Mesendoderm (in vitro differentiated cells): ENCODE measurements at regions not wholly inside any gene's neighbourhood (a gene's known extent, or its start where the extent isn't known, plus 50 kb on each side); places are given as distances from the start of the nearest gene placed in this dataset.

ENCODE experiments used
- DNase-seq: peaks from one replicate; pipeline ENCODE4 v3.0.0; 2013
- H2AK5ac ChIP-seq: 2 replicates; pipeline ENCODE4 v1.6.1; 2013; ENCODE audit warnings: low read length, inconsistent platforms
- H2BK120ac ChIP-seq: 2 replicates; pipeline ENCODE4 v1.6.1; 2013; ENCODE audit warnings: low read depth, mild to moderate bottlenecking, low read length, moderate library complexity, mixed read lengths
- H2BK15ac ChIP-seq: replicated peaks from 2 replicates; pipeline ENCODE4 v1.6.1; 2013; ENCODE audit warnings: low read depth, mild to moderate bottlenecking, moderate library complexity
- H2BK5ac ChIP-seq: 2 replicates; pipeline ENCODE4 v1.6.1; 2013; ENCODE audit warnings: low read length, inconsistent platforms
- H3K18ac ChIP-seq: 2 replicates; pipeline ENCODE4 v1.6.1; 2013; ENCODE audit warnings: mild to moderate bottlenecking, low read length, mixed read lengths
- H3K23ac ChIP-seq: one replicate; pipeline ENCODE4 v1.6.1; 2013; ENCODE audit warnings: low read length
- H3K27ac ChIP-seq: 2 replicates; pipeline ENCODE4 v1.5.1; 2013; ENCODE audit warnings: low read depth, mild to moderate bottlenecking, inconsistent platforms, low read length, moderate library complexity
- H3K27me3 ChIP-seq: 2 replicates; pipeline ENCODE4 v1.6.1; 2013; ENCODE audit warnings: low read length, control low read depth, mild to moderate bottlenecking, inconsistent platforms; ENCODE audit not compliant: insufficient read depth, poor library complexity
- H3K36me3 ChIP-seq: 2 replicates; pipeline ENCODE4 v1.6.1; 2013; ENCODE audit warnings: low read length, inconsistent platforms; ENCODE audit not compliant: control insufficient read depth, insufficient read depth
- H3K4ac ChIP-seq: one replicate; pipeline ENCODE4 v1.6.1; 2013; ENCODE audit warnings: low read depth, mild to moderate bottlenecking, low read length, moderate library complexity
- H3K4me1 ChIP-seq: 2 replicates; pipeline ENCODE4 v1.6.1; 2013; ENCODE audit warnings: low read depth, low read length, inconsistent platforms; ENCODE audit not compliant: control insufficient read depth
- H3K4me2 ChIP-seq: 2 replicates; pipeline ENCODE4 v1.6.1; 2013; ENCODE audit warnings: low read length
- H3K4me3 ChIP-seq: 2 replicates; pipeline ENCODE4 v1.5.1; 2013; ENCODE audit warnings: mild to moderate bottlenecking, low read length
- H3K56ac ChIP-seq: one replicate; pipeline ENCODE4 v1.6.1; 2013; ENCODE audit warnings: low read length
- H3K79me1 ChIP-seq: 2 replicates; pipeline ENCODE4 v1.6.1; 2013; ENCODE audit warnings: low read length, inconsistent platforms
- H3K79me2 ChIP-seq: 2 replicates; pipeline ENCODE4 v1.6.1; 2013; ENCODE audit warnings: mild to moderate bottlenecking, low read length; ENCODE audit not compliant: control insufficient read depth, insufficient read depth
- H3K9ac ChIP-seq: 2 replicates; pipeline ENCODE4 v1.6.1; 2013; ENCODE audit warnings: low read length, inconsistent platforms
- H4K5ac ChIP-seq: one replicate; pipeline ENCODE4 v1.6.1; 2013; ENCODE audit warnings: low read length
- H4K8ac ChIP-seq: one replicate; pipeline ENCODE4 v1.6.1; 2013; ENCODE audit warnings: low read depth, mild to moderate bottlenecking, control low read depth, low read length, moderate library complexity
- WGBS: extraction: QIAGEN DNeasy Blood & Tissue Kit; methylation state at CpG from one replicate; pipeline ENCODE4 v1.1.7; 2013; ENCODE audit warnings: low lambda C conversion rate, missing lambda C conversion rate; ENCODE audit not compliant: insufficient coverage; ENCODE audit errors: extremely low coverage; 5-methylcytosine and 5-hydroxymethylcytosine counted together

DNA sequence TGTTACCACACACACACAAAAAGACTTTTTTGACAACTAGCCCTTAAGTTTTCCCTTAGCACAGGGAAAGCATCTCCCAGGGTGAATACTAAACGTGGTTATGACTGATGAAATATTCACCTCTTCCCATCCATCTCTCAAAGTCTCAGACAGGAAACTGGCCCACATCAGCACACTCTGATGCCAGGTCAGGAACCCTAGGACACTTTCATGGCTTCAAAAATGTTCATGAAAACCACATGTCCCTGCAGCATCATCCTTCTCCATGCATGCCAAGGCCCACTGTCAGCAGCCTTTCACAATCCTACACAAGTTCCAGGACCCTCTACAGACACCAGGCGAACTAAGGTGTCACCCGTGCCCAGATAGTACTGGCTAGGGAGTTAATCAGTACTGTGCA, 68.7 kb downstream of the DNTTIP2 start:
- no peaks in the 10 kb centered on the region for H3K79me1 ChIP-seq
- H3K4ac ChIP-seq, result no peak overlapping the region
- H2AK5ac ChIP-seq, result peak overlapping the region; percentile 17
- no peak overlapping the region for H3K4me2 ChIP-seq
- H2BK120ac ChIP-seq, result no peak overlapping the region
- H3K23ac ChIP-seq, result no peak overlapping the region
- no peak overlapping the region for H3K4me3 ChIP-seq
- no peaks in the 10 kb centered on the region for H3K79me2 ChIP-seq
- no peaks in the 10 kb centered on the region for H3K36me3 ChIP-seq
- peak overlapping the region; percentile 8 for H3K18ac ChIP-seq
- no peak overlapping the region for H4K8ac ChIP-seq
- peak overlapping the region; percentile 1 for H2BK5ac ChIP-seq
- no peak overlapping the region for H4K5ac ChIP-seq
- no peak overlapping the region for H3K56ac ChIP-seq
- no peaks in the 10 kb centered on the region for H3K27me3 ChIP-seq
- no peak overlapping the region for H3K27ac ChIP-seq
- no peak for DNase-seq
- H2BK15ac ChIP-seq, result no peak overlapping the region
- H3K9ac ChIP-seq, result no peak overlapping the region
- peaks cover 10% of the 10 kb centered on the region for H3K4me1 ChIP-seq
- WGBS, result no CpG with 5 or more reads among the region's 3 CpGs

DNA sequence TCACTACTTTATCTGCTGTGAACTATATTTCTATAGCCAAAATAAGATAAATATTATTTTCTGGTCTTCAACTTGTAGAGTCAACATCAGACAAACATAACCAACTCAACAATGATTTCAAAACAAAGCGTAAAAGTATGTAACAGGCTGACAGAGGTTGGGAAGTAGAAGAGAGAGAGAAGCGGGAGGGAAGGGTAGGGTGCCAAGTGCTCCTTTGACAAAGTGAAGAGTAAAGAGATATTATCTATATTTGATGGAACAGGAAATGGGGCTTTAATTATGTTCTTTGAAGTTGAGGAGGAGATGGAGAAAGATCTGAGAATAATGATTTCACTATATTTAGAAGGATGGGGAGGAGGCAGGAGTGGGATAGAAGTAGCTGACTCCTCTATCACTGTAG, 70.1 kb downstream of the DNTTIP2 start:
- Histone ChIP-seq H3K4ac (no peak overlapping the region), H2AK5ac (no peak overlapping the region), H3K27me3 (no peaks in the 10 kb centered on the region), H3K9ac (no peak overlapping the region), H3K18ac (no peak overlapping the region), H3K4me1 (peaks cover 2% of the 10 kb centered on the region), H3K4me3 (no peak overlapping the region), H2BK5ac (no peak overlapping the region), H3K27ac (no peak overlapping the region), H4K8ac (no peak overlapping the region), H4K5ac (no peak overlapping the region), H3K79me2 (no peaks in the 10 kb centered on the region), H3K4me2 (no peak overlapping the region), H2BK120ac (no peak overlapping the region), H3K56ac (no peak overlapping the region), H3K79me1 (no peaks in the 10 kb centered on the region), H3K36me3 (no peaks in the 10 kb centered on the region), H3K23ac (no peak overlapping the region), H2BK15ac (no peak overlapping the region)
- WGBS, result no CpG with 5 or more reads among the region's 2 CpGs
- DNase-seq, result no peak

DNA sequence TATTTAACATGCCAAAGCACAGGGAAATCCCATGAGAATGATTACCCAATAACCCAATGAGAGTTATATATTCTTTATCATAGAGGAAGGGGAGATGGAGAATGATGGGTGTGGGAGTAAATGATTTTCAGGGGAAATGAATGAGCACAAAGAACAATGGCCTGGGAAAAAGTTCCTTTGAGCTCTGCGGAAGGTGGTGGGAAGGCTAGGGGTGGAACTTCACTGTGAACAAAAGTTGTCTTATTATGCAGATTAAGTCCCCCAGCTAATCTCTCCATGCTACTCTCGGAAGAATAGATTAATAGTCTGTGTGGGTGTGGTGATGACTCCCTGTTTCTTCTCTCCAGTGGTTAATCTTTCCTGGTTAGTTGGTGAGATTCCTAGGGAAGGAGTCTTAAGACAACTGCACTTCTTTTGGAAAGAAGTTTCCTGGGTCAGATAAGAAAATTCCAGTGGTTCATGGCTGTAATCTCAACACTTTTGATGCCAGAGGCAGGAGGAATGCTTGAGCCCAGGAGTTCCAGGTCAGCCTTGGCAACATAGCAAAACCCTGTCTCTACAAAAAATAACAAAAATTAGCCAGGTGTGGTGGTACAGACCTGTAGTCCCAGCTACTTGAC, 71.6 kb downstream of the DNTTIP2 start:
- H3K9ac ChIP-seq, result no peak overlapping the region
- H2BK15ac ChIP-seq, result no peak overlapping the region
- DNase-seq, result peak; percentile 42
- no peaks in the 10 kb centered on the region for H3K79me2 ChIP-seq
- peaks cover 2% of the 10 kb centered on the region for H3K4me1 ChIP-seq
- no peak overlapping the region for H3K4me3 ChIP-seq
- WGBS, result no CpG with 5 or more reads among the region's 2 CpGs
- H3K23ac ChIP-seq, result no peak overlapping the region
- H2BK5ac ChIP-seq, result no peak overlapping the region
- H4K8ac ChIP-seq, result no peak overlapping the region
- H3K4me2 ChIP-seq, result no peak overlapping the region
- H3K79me1 ChIP-seq, result no peaks in the 10 kb centered on the region
- H2BK120ac ChIP-seq, result no peak overlapping the region
- H2AK5ac ChIP-seq, result no peak overlapping the region
- no peaks in the 10 kb centered on the region for H3K36me3 ChIP-seq
- H3K18ac ChIP-seq, result no peak overlapping the region
- H3K27ac ChIP-seq, result no peak overlapping the region
- no peak overlapping the region for H3K4ac ChIP-seq
- H3K56ac ChIP-seq, result no peak overlapping the region
- H4K5ac ChIP-seq, result no peak overlapping the region
- H3K27me3 ChIP-seq, result no peaks in the 10 kb centered on the region

DNA sequence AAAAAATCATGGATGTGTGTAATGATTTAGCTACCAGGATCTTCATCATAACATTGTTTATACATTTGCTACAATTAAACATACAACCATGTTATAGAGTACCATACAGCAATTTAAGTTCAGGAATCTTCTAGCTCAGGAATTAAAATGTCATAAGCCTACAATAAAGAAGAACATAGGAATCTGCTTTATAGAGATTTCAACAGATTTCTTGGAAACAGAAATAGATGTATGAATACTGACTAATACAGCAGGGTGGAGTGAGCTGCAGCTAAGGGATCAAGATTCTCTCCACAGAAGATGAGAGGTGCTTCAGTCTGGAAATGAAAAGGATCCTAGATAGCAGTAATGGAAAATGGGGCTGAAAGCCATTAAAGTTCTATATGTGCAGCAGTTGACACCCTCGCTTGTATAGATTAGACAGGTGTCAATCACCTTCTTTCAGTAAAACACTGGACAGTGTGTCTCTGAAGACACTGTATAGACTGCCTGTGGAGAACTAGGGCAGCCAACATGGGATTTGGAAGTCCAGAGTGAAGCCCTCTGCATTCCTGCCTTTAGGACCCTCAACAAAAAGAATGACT, 73.9 kb downstream of the DNTTIP2 start:
- H4K5ac ChIP-seq, result no peak overlapping the region
- no CpG with 5 or more reads among the region's 1 CpG for WGBS
- no peak for DNase-seq

DNA sequence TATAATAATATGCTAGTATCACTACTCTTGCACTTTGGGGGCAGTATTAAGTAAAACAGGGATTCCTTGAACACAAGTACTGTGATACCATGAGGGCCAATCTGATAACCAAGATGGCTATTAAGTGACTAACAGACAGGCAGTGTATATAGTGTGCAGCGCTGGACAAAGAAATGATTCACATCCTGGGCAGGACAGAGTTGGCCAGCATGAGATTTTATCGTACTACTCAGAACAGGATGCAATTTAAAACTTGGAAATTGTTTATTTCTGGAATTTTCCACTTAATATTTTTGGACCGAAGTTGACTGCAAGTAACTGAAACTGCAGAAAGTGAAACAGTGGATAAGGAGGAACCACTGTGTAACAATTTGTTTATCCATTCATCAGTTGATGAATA, 74.6 kb downstream of the DNTTIP2 start:
- Histone ChIP-seq H2AK5ac (no peak overlapping the region), H3K4me3 (no peak overlapping the region)
- no CpG with 5 or more reads among the region's 3 CpGs for WGBS

More for the DNA sequence above, 73.9 kb downstream of the DNTTIP2 start:
- H3K23ac ChIP-seq, result no peak overlapping the region
- H3K4me1 ChIP-seq, result no peaks in the 10 kb centered on the region
- H4K8ac ChIP-seq, result no peak overlapping the region
- H3K18ac ChIP-seq, result peak overlapping the region; percentile 22
- H3K36me3 ChIP-seq, result no peaks in the 10 kb centered on the region
- no peak overlapping the region for H3K4ac ChIP-seq
- no peak overlapping the region for H3K56ac ChIP-seq
- no peak overlapping the region for H3K9ac ChIP-seq
- no peak overlapping the region for H2AK5ac ChIP-seq
- no peak overlapping the region for H2BK5ac ChIP-seq
- no peaks in the 10 kb centered on the region for H3K79me2 ChIP-seq
- no peak overlapping the region for H3K4me3 ChIP-seq
- H3K4me2 ChIP-seq, result no peak overlapping the region
- no peak overlapping the region for H3K27ac ChIP-seq
- no peak overlapping the region for H2BK120ac ChIP-seq
- no peak overlapping the region for H2BK15ac ChIP-seq
- no peaks in the 10 kb centered on the region for H3K79me1 ChIP-seq
- H3K27me3 ChIP-seq, result no peaks in the 10 kb centered on the region

DNA sequence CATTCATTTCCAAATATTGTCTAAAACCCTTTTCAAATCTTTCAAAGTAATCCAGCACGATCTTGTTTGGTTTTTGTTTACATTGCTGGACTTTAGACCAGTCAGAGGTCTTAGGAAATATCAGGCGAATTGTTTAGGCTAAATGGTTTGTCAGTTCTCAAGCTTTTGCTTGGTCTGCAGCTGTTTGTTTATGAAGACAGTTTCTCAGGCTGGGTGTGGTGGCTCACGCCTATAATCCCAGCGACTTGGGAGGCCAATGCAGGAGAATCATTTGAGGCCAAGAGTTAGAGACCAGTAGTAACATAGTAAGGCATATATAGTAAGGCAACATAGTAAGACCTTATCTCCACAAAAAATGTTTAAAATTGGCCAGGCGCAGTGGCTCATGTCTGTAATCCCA, 77.5 kb downstream of the DNTTIP2 start:
- Histone ChIP-seq H3K18ac (no peak overlapping the region), H2BK120ac (no peak overlapping the region), H3K79me2 (no peaks in the 10 kb centered on the region), H3K79me1 (no peaks in the 10 kb centered on the region), H3K23ac (no peak overlapping the region), H2AK5ac (no peak overlapping the region), H3K36me3 (no peaks in the 10 kb centered on the region), H3K9ac (no peak overlapping the region), H2BK15ac (no peak overlapping the region), H2BK5ac (no peak overlapping the region), H3K4ac (no peak overlapping the region), H3K4me1 (no peaks in the 10 kb centered on the region), H3K56ac (no peak overlapping the region), H3K27me3 (no peaks in the 10 kb centered on the region), H3K4me3 (no peak overlapping the region), H3K27ac (no peak overlapping the region), H4K8ac (no peak overlapping the region), H4K5ac (no peak overlapping the region), H3K4me2 (no peak overlapping the region)
- no peak for DNase-seq
- WGBS, result no CpG with 5 or more reads among the region's 5 CpGs

More for the DNA sequence above, 74.6 kb downstream of the DNTTIP2 start:
- no peaks in the 10 kb centered on the region for H3K36me3 ChIP-seq
- H3K79me1 ChIP-seq, result no peaks in the 10 kb centered on the region
- no peaks in the 10 kb centered on the region for H3K79me2 ChIP-seq
- no peak for DNase-seq
- no peaks in the 10 kb centered on the region for H3K27me3 ChIP-seq
- H3K27ac ChIP-seq, result no peak overlapping the region
- H3K18ac ChIP-seq, result no peak overlapping the region
- no peak overlapping the region for H4K8ac ChIP-seq
- H3K56ac ChIP-seq, result no peak overlapping the region
- no peak overlapping the region for H2BK5ac ChIP-seq
- no peak overlapping the region for H3K4me2 ChIP-seq
- H3K4me1 ChIP-seq, result no peaks in the 10 kb centered on the region
- H3K23ac ChIP-seq, result no peak overlapping the region
- H4K5ac ChIP-seq, result no peak overlapping the region
- no peak overlapping the region for H3K4ac ChIP-seq
- H2BK120ac ChIP-seq, result no peak overlapping the region
- no peak overlapping the region for H2BK15ac ChIP-seq
- no peak overlapping the region for H3K9ac ChIP-seq
